Right lobe of liver (tissue), 4 donors: ENCODE measurements at regions not wholly inside any gene's neighbourhood (a gene's known extent, or its start where the extent isn't known, plus 50 kb on each side); places are given as distances from the start of the nearest gene placed in this dataset.

Experiments used
- CTCF ChIP-seq, 4 donors: fragments of 200-600 bp in 3 of 4; fragments of 450-650 bp in 1 of 4; IDR thresholded peaks; one replicate each; pipeline versions ENCODE4 v1.5.1 to v1.8.0; 2016 to 2022; ENCODE audit warnings: antibody characterized with exemption in 4 of 4, mild to moderate bottlenecking in 2 of 4
- POLR2A ChIP-seq: fragments of 450-650 bp; IDR thresholded peaks from one replicate; pipeline ENCODE4 v1.6.1; 2017; ENCODE audit warnings: antibody characterized with exemption, mild to moderate bottlenecking
- donor health status: DM: no; HTN: no; CAD: no.
- donor health status: DM: no; HTN: no; CAD: no.
- donor health status: DM: no; HTN: yes; CAD: no.

DNA sequence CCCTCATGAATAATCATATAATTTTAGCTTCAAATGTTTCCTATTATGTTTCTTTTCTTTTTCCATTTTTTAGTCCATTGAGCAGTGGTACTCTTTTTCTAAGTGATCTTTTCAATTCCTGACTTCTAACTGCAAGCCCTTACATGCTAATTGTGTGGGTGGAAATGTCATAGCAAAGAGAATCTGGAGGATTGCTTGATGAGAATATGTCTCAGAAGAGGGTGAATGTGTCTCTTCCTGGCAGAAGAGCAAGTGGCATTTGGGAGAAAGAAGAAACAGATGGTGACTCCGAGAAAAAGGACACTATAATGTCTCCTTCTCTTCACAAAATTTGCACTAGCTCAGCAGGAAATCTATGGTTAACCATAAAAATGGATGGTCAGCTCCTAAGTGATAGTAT, 2320.0 kb downstream of the PCDH9 start:
- no peak for TF ChIP-seq CTCF (IDR thresholded peaks at IDR 0.05)
- no peak for TF ChIP-seq POLR2A
